ENCODE measurements at regions not wholly inside any gene's neighbourhood (a gene's known extent, or its start where the extent isn't known, plus 50 kb on each side); places are given as distances from the start of the nearest gene placed in this dataset.
A peak's percentile ranks its signal among the peaks of the same experiment; 100 is the strongest.

- DNase-seq, result no peak
These were observed 123.3 kb upstream of the THY1 start for GRCh38 chr11:119545978-119546915.

GRCh38 chr11:119540370-119541125 is 117.6 kb upstream of the THY1 start:
- DNase-seq, result no peak

DNA sequence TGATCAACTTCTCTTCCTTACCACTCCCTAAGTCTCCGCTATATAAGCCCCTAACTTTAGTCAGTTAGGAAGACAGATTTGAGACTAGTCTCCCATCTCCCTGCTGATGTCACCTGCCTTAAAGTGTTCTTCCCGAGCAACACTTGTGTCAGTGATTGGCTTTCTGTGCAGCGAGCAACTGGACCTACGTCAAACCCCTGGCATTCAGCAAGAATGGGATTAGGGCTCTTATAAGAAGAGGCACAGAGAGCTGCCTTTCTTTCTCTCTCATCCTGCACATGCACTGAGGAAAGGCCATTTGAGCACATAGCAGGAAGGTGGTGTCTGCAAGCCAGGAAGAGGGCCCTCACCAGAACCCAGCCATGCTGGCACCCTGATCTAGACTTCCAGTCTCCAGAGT is 116.6 kb upstream of the THY1 start:
- DNase-seq, result no peak

DNA sequence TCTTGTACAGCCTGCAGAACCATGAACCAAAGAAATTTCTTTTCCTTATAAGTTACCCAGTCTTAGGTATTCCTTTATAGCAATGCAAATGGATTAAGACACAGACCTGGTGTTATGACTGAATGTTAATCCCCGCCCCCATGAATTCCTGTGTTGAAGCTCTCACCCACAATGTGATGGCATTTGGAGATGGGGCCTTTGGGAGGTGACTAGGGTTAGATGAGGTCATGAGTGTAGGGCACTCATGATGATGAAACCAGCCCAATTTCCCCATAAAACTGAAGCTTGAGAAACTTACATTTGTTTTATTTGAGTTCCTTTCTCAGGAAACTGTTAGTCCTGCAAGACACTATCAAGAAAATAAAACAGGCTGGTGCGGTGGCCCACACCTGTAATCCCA is 115.8 kb upstream of the THY1 start:
- no peak for DNase-seq

DNA sequence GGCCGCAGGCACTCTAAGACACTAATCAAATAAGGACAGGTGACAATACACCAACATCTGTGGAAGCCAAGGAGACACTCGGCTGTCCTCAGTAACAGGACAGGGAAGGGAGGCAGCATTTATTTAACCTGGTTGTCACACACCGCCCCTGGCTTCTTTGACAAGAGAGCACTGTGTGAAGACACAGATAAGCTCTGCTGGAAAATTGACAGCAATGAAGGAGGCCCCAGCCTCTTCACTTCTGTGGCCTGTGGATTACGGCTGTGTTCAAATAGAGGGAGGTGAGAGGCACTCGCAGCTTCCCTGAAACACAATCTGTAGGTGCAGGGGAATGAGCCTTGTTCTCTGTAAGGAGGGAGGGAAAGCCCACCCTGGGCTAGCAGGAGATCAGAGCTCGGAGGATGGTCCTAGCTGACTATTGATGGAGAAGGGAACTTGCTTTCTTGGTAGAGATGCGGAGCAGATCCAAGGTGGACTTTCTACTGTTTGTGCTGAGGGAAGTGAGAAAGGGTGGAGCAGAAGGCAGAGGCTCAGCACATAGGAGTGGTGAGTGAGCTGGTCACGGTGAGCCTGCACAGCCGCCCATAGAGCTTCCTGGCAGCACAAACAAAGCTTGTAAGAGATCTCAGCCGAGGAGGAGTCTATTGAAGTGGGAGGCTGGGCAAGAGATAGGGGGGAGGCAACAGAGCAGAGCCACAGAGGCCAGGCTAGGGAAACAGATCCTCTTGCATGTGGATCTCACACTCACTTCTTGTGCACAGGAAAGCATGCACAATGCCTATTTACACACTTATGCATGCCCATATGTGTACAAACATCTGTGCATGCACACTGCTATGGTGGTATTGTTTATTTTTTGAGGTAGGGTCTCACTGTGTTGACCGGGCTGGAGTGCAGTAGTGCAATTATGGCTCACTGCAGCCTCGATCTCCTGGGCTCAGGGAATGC is 114.6 kb upstream of the THY1 start:
- no peak for DNase-seq

DNA sequence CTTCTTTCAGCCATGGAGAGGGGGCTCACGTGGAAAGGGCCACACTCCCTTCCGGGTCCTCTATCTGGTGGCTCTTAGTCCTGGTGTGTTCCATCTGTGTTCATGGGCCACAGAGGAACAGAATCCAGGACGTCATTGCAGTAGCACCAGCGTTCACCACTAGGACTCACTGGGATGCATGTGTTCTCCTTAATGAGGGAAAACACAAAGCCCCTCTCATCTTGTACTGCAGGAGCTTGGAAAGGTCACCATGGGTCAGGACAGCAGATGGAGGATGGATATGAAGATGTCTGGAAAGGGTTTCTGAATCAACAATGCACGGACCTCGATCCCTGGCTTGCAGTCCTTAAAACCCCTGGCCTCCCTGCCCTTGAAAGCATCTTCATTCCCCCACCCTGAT is 113.8 kb upstream of the THY1 start:
- DNase-seq, result no peak

GRCh38 chr11:119533921-119534736 is 111.2 kb upstream of the THY1 start:
- peak; percentile 11 for DNase-seq

- DNase-seq, result no peak
These were observed 110.5 kb upstream of the THY1 start for GRCh38 chr11:119533462-119533861.

DNA sequence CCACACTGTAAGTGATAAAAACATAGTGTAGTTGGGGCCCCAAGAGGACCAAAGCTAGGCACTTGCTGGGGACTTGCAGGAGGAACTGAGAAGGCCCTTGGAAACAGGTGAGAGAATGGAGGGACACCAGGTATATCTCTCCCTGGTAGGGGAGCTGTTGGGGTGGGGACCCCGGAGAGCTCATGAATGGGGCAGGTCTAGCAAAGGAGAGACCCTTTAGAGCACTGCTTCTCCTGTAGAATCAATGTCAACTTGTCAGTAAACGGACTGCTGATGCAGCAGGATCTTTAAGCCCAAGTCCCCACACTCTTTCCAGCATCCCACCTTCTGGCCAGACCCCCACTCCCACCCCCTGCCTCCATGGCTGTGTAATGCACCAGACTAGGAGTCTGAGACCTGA is 109.6 kb upstream of the THY1 start:
- no peak for DNase-seq

DNA sequence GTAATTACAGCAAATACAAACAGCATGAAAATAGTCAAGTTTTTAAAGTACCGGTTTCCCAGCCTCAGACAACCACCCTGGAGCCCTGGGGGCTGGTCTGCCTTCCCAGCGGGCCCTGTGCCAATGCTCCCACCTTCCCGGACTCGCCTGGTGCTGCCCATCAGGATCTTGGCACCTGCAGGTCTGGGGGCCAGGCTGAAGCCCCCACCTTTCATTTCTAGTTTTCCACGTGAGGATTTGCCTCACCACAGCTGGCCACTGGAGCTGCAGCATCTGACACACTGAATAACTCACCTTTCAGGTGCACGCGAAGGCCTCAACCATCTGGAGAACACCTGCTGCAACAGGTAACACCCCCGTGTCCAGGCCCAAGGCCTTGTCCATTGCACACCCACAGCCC is 108.7 kb upstream of the THY1 start:
- DNase-seq, result no peak

GRCh38 chr11:119531056-119531455 is 108.1 kb upstream of the THY1 start:
- DNase-seq, result no peak

GRCh38 chr11:119530509-119530908 is 107.5 kb upstream of the THY1 start:
- DNase-seq, result no peak

DNA sequence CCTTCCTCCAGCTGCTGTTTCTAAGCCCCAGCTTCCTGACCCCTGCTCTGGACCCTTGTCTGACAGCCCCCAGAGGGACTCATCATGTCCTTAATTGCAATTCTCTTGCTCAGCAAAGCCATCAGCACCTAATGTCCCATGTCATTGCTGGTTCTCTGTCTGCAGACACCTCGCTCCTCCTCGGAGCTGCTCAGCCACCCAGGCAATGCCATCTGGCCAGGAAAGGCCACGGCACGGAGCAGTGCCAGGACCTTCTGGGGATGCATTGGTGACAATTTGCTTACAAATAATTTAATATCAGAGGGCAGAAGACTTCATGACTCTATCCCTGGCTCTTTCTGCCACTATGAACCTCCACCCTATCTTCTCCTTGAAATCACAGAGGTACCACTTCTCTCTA is 107.0 kb upstream of the THY1 start:
- DNase-seq, result no peak

GRCh38 chr11:119529063-119529845 is 106.3 kb upstream of the THY1 start:
- no peak for DNase-seq

- no peak for DNase-seq
These were observed 102.9 kb upstream of the THY1 start for GRCh38 chr11:119525867-119526196.

GRCh38 chr11:119525180-119525866 is 102.4 kb upstream of the THY1 start:
- DNase-seq, result no peak

GRCh38 chr11:119523539-119524157 is 100.7 kb upstream of the THY1 start:
- no peak for DNase-seq

DNA sequence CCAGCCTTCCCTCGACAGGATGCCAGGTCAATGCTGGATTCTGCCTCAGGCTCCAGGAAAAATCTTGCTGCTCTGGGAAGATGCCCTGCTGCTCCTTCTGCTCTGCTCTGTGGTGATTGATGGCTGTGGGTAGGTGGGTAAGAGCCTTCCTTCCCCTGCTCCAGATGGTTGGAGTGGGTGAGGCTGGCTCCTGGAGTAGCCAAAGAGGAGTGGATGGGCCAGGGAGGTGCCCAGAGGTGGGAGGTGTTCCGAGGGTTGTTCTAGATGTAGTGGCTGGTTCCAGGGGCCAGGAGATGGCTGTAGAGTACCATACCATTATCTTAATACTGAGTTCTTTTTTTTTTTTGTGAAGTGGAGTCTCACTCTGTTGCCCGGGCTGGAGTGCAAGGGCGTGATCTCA is 99.6 kb upstream of the THY1 start:
- no peak for DNase-seq

DNA sequence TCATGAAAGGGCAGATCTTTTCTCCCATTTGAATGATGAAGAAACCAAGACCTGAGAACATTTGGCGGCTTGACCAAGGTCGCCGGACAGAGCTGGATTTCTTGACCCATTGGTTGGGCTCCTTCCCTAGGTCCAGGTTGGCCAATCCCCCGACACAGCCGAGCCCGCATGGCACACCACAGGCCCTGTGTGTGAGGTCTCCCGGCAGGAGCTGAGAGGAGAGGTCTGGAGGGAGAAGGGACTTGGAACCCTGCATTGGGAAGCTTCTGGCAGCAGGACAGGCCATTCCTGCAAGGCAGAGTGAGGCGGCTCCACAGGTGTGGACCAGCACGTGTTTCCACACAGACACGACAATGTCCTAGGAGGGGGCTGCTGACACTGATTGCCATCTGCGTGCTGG is 98.6 kb upstream of the THY1 start:
- DNase-seq, result no peak

DNA sequence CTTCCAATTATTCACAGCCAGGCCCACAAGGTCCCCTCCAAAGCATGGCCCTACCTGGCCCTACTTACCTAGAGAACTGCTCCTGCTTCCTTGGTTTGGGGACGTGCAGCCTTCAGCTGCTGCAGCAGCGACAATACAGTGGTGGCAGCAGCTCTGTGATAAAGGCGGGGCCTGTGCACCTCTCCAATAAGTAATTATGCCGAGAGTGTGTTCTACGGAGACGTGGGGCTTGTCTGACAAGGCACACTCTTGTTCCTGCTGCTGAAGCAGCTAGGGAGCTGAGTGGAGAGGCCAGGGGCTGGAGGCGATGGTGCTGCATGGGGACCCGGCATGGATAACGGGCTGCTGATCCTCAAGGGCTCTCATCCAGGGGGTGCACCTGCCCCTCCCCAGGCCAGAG is 98.0 kb upstream of the THY1 start:
- no peak for DNase-seq
